ENCODE measurements at regions not wholly inside any gene's neighbourhood (a gene's known extent, or its start where the extent isn't known, plus 50 kb on each side); places are given as distances from the start of the nearest gene placed in this dataset.

- DNase-seq (ENCODE audit: low read depth, low spot score), result no peak
Observed at GRCh38 chr2:550860-551567, 126.2 kb downstream of the TMEM18 start.

- DNase-seq (ENCODE audit: low read depth, low spot score), result no peak
Observed at GRCh38 chr2:545711-546650, 131.2 kb downstream of the TMEM18 start.

GRCh38 chr2:545228-545627 is 132.0 kb downstream of the TMEM18 start:
- no peak for DNase-seq (ENCODE audit: low read depth, low spot score)

- no peak for DNase-seq (ENCODE audit: low read depth, low spot score)
Observed at GRCh38 chr2:538646-539045, 138.6 kb downstream of the TMEM18 start.

- no peak for DNase-seq (ENCODE audit: low read depth, low spot score)
Observed at GRCh38 chr2:535222-535621, 142.0 kb downstream of the TMEM18 start.

GRCh38 chr2:529852-530251 is 147.4 kb downstream of the TMEM18 start:
- DNase-seq (ENCODE audit: low read depth, low spot score), result no peak

GRCh38 chr2:529424-529823 is 147.8 kb downstream of the TMEM18 start:
- DNase-seq (ENCODE audit: low read depth, low spot score), result no peak

GRCh38 chr2:527581-527980 is 149.6 kb downstream of the TMEM18 start:
- no peak for DNase-seq (ENCODE audit: low read depth, low spot score)

- DNase-seq (ENCODE audit: low read depth, low spot score), result no peak
Observed at GRCh38 chr2:526918-527317, 150.3 kb downstream of the TMEM18 start.

- DNase-seq (ENCODE audit: low read depth, low spot score), result no peak
Observed at GRCh38 chr2:525611-526010, 151.6 kb downstream of the TMEM18 start.

GRCh38 chr2:525021-525420 is 152.2 kb downstream of the TMEM18 start:
- no peak for DNase-seq (ENCODE audit: low read depth, low spot score)

- DNase-seq (ENCODE audit: low read depth, low spot score), result no peak
Observed at GRCh38 chr2:524442-524841, 152.8 kb downstream of the TMEM18 start.

GRCh38 chr2:523698-524270 is 153.4 kb downstream of the TMEM18 start:
- DNase-seq (ENCODE audit: low read depth, low spot score), result no peak

GRCh38 chr2:522776-523175 is 154.4 kb downstream of the TMEM18 start:
- DNase-seq (ENCODE audit: low read depth, low spot score), result no peak

- no peak for DNase-seq (ENCODE audit: low read depth, low spot score)
Observed at GRCh38 chr2:521853-522530, 155.2 kb downstream of the TMEM18 start.

GRCh38 chr2:520663-521340 is 156.4 kb downstream of the TMEM18 start:
- no peak for DNase-seq (ENCODE audit: low read depth, low spot score)

- no peak for DNase-seq (ENCODE audit: low read depth, low spot score)
Observed at GRCh38 chr2:516944-517343, 160.3 kb downstream of the TMEM18 start.

GRCh38 chr2:516131-516530 is 161.1 kb downstream of the TMEM18 start:
- no peak for DNase-seq (ENCODE audit: low read depth, low spot score)

- no peak for DNase-seq (ENCODE audit: low read depth, low spot score)
Observed at GRCh38 chr2:515441-516127, 161.6 kb downstream of the TMEM18 start.

- no peak for DNase-seq (ENCODE audit: low read depth, low spot score)
Observed at GRCh38 chr2:513981-514706, 163.1 kb downstream of the TMEM18 start.

All from activated CD4-positive, CD25-positive, alpha-beta regulatory T cell treated with anti-CD3 and anti-CD28 coated beads, Interleukin-2, amount 50 U/mL, for 16 hours (primary cell).